Mammary epithelial cell (primary cell): ENCODE measurements at regions not wholly inside any gene's neighbourhood (a gene's known extent, or its start where the extent isn't known, plus 50 kb on each side); places are given as distances from the start of the nearest gene placed in this dataset.

ENCODE experiments used
- EZH2 ChIP-seq: IDR thresholded peaks from 2 replicates; pipeline ENCODE4 v1.6.1; 2012; ENCODE audit warnings: low read length, inconsistent platforms, borderline replicate concordance
- TF ChIP-seq, protein P1 (sequence below), 2 donors: IDR thresholded peaks in 1 of 2; conservative IDR thresholded peaks in 1 of 2; 2 replicates each; pipeline ENCODE4 v1.5.1; 2011 to 2012; ENCODE audit warnings: inconsistent platforms in 2 of 2, low read length in 2 of 2, mild to moderate bottlenecking in 2 of 2, control low read depth in 1 of 2, low read depth in 1 of 2; ENCODE audit not compliant: insufficient read depth in 1 of 2; ENCODE audit errors: extremely low read depth in 1 of 2

DNA sequence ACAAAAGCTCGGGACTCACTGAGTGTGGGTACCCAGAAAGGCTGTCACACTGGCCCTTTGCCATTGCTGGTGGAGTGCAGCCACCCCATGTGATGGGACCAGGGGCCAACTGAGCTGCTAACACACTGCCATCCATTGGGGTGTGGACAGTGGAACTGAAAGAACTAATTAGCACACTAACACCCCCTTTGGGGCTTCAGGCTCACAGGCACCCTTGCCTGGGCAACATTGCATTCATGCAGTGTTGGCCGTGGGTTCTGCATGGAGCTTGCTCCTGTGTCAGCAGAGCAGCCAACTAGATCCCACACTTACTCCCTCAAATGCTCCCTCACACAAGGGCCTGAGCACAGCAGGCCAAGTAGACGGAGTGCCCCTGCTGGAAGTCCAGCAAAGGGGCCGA, 476.0 kb upstream of the ASIC2 start:
- TF ChIP-seq, protein P1, sequence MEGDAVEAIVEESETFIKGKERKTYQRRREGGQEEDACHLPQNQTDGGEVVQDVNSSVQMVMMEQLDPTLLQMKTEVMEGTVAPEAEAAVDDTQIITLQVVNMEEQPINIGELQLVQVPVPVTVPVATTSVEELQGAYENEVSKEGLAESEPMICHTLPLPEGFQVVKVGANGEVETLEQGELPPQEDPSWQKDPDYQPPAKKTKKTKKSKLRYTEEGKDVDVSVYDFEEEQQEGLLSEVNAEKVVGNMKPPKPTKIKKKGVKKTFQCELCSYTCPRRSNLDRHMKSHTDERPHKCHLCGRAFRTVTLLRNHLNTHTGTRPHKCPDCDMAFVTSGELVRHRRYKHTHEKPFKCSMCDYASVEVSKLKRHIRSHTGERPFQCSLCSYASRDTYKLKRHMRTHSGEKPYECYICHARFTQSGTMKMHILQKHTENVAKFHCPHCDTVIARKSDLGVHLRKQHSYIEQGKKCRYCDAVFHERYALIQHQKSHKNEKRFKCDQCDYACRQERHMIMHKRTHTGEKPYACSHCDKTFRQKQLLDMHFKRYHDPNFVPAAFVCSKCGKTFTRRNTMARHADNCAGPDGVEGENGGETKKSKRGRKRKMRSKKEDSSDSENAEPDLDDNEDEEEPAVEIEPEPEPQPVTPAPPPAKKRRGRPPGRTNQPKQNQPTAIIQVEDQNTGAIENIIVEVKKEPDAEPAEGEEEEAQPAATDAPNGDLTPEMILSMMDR (conservative IDR thresholded peaks at IDR 0.05 in 1 of 2, IDR thresholded peaks at IDR 0.05 in 1 of 2; ENCODE audit: extremely low read depth in 1 of 2, insufficient read depth in 1 of 2, low read depth in 1 of 2, low read length in 2 of 2) = no peak
- TF ChIP-seq EZH2 = no peak
